NCI-H345 treated with DMSO at 0.1 percent for 48 hours (cell line): ENCODE measurements at regions not wholly inside any gene's neighbourhood (a gene's known extent, or its start where the extent isn't known, plus 50 kb on each side); places are given as distances from the start of the nearest gene placed in this dataset.

ENCODE experiments used
- DNase-seq: peaks from one replicate; lab custom pipeline; 2025; ENCODE audit not compliant: unreplicated experiment; lab: John Stamatoyannopoulos, UW

GRCh38 chr2:226407135-226407534, 392.5 kb downstream of the IRS1 start:
- no peak for DNase-seq

GRCh38 chr2:226405465-226405864, 394.2 kb downstream of the IRS1 start:
- no peak for DNase-seq

GRCh38 chr2:226403369-226403768, 396.3 kb downstream of the IRS1 start:
- no peak for DNase-seq

- DNase-seq = no peak
These were observed 400.6 kb downstream of the IRS1 start for GRCh38 chr2:226399006-226399405.

- no peak for DNase-seq
These were observed 401.0 kb downstream of the IRS1 start for GRCh38 chr2:226398580-226398979.

GRCh38 chr2:226396541-226396940, 403.1 kb downstream of the IRS1 start:
- no peak for DNase-seq

GRCh38 chr2:226387499-226387942, 412.1 kb downstream of the IRS1 start:
- DNase-seq = no peak

- no peak for DNase-seq
These were observed 416.2 kb downstream of the IRS1 start for GRCh38 chr2:226383461-226383860.

- DNase-seq = no peak
These were observed 418.9 kb downstream of the IRS1 start for GRCh38 chr2:226380679-226381078.

- no peak for DNase-seq
These were observed 420.6 kb downstream of the IRS1 start for GRCh38 chr2:226378753-226379705.

GRCh38 chr2:226376516-226377180, 423.0 kb downstream of the IRS1 start:
- DNase-seq = no peak

- DNase-seq = no peak
These were observed 432.7 kb downstream of the IRS1 start for GRCh38 chr2:226366920-226367319.

- no peak for DNase-seq
These were observed 435.4 kb downstream of the IRS1 start for GRCh38 chr2:226364217-226364616.

GRCh38 chr2:226362980-226363379, 436.6 kb downstream of the IRS1 start:
- DNase-seq = no peak

GRCh38 chr2:226360658-226361057, 439.0 kb downstream of the IRS1 start:
- DNase-seq = no peak

GRCh38 chr2:226358688-226359087, 440.9 kb downstream of the IRS1 start:
- DNase-seq = no peak

- no peak for DNase-seq
These were observed 441.8 kb downstream of the IRS1 start for GRCh38 chr2:226357816-226358215.

- DNase-seq = no peak
These were observed 444.0 kb downstream of the IRS1 start for GRCh38 chr2:226355600-226355999.

GRCh38 chr2:226354434-226354833, 445.2 kb downstream of the IRS1 start:
- DNase-seq = no peak

GRCh38 chr2:226352941-226353560, 446.6 kb downstream of the IRS1 start:
- DNase-seq = no peak

- DNase-seq = no peak
These were observed 447.9 kb downstream of the IRS1 start for GRCh38 chr2:226351711-226352110.

GRCh38 chr2:226339616-226340015, 460.0 kb downstream of the IRS1 start:
- DNase-seq = no peak
